ENCODE measurements at regions not wholly inside any gene's neighbourhood (a gene's known extent, or its start where the extent isn't known, plus 50 kb on each side); places are given as distances from the start of the nearest gene placed in this dataset.
"Not testable (repeated sequence)": the region's sequence is repeated elsewhere in the genome, so short reads cannot be mapped to it uniquely, and the experiment has no call there.

DNA sequence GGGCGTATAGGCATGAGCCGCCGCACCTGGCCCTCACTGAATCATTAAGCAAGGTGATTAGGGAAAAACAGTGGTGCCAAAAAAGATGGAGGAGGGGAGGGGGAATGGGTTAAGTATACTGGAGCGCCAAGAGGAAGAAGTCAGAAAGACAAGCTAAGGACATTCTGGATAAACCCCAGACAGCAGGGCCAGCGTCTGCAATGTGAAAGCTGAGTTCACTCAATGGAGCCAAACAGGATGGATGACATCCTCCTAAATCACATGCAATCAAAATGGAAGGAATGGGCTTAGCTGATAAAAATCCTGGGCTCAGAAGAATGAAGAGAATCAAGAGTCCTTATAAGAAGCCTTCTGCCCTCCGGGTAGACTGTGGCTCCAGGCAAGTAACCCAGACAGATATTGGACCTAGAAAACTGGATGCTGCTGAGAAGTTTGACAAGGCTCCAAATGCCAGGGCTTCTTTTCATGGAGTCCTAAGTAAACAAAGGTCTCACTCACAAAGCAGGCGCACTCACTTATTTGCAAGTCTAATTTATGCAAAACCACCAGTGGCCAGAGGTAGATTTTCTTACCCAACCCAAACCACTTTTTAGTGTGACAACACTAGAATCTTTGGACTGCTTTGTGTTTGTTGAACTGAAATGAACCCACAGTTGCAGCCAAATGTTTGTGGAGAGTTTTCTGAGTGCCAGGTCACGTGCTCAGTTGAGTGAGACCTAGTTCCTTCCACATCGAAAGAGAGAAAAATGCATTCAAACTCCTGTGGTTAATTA, 519.1 kb upstream of the AUTS2 start:
- Histone ChIP-seq H3K4me1 (ENCODE audit: control insufficient read depth in 5 of 5, insufficient read depth in 5 of 5, low read length in 5 of 5) (peaks cover 0 to 14% (median 12%) of the 10 kb centered on the region in 5 donors), H3K36me3 (ENCODE audit: control insufficient read depth in 5 of 5, insufficient read depth in 5 of 5, low read length in 5 of 5) (no peaks in the 10 kb centered on the region), H3K9me3 (ENCODE audit: control insufficient read depth in 5 of 5, low read length in 5 of 5) (peaks cover 0 to 12% (median 5%) of the 10 kb centered on the region in 5 donors), H3K27ac (ENCODE audit: low read depth, low read length) (no peak overlapping the region), H3K4me3 (ENCODE audit: low read depth in 1 of 5, low read length in 5 of 5) (peak overlapping the region in 1 of 5 donors; percentile 12), H3K9ac (ENCODE audit: low read length in 5 of 5) (no peak overlapping the region), H3K27me3 (ENCODE audit: control insufficient read depth in 5 of 5, insufficient read depth in 4 of 5, low read length in 5 of 5) (no peaks in the 10 kb centered on the region)

DNA sequence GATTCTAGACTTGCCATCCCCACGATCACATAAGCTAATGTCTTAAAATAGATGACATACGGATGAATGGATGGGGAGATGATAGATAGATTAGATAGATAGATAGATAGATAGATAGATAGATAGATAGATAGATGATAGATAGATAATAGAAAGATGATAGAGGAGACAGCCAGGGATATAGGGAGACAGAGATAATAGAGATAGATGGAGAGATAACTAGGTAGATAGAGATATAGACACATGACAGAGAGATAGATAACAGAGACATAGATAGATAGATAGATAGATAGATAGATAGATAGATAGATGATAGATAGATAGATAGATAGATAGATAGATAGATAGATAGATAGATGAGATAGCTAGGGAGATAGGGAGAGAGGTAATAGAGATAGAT, 511.0 kb upstream of the AUTS2 start:
- not testable (repeated sequence) for H3K4me3 ChIP-seq (ENCODE audit: low read depth in 1 of 5, low read length in 5 of 5); H3K4me1 ChIP-seq (ENCODE audit: control insufficient read depth in 5 of 5, insufficient read depth in 5 of 5, low read length in 5 of 5); H3K9me3 ChIP-seq (ENCODE audit: control insufficient read depth in 5 of 5, low read length in 5 of 5)

GRCh38 chr7:69088185-69088584, 510.1 kb upstream of the AUTS2 start:
- Histone ChIP-seq H3K4me1 (ENCODE audit: control insufficient read depth in 5 of 5, insufficient read depth in 5 of 5, low read length in 5 of 5) (peaks cover 0 to 4% (median 0%) of the 10 kb centered on the region in 5 donors), H3K27ac (ENCODE audit: low read depth, low read length) (no peak overlapping the region), H3K9ac (ENCODE audit: low read length in 5 of 5) (no peak overlapping the region), H3K36me3 (ENCODE audit: control insufficient read depth in 5 of 5, insufficient read depth in 5 of 5, low read length in 5 of 5) (no peaks in the 10 kb centered on the region), H3K4me3 (ENCODE audit: low read depth in 1 of 5, low read length in 5 of 5) (no peak overlapping the region), H3K9me3 (ENCODE audit: control insufficient read depth in 5 of 5, low read length in 5 of 5) (no peaks in the 10 kb centered on the region), H3K27me3 (ENCODE audit: control insufficient read depth in 5 of 5, insufficient read depth in 4 of 5, low read length in 5 of 5) (no peaks in the 10 kb centered on the region)

More for the DNA sequence above, 511.0 kb upstream of the AUTS2 start:
- not testable (repeated sequence) for H3K36me3 ChIP-seq (ENCODE audit: control insufficient read depth in 5 of 5, insufficient read depth in 5 of 5, low read length in 5 of 5); H3K27ac ChIP-seq (ENCODE audit: low read depth, low read length); H3K27me3 ChIP-seq (ENCODE audit: control insufficient read depth in 5 of 5, insufficient read depth in 4 of 5, low read length in 5 of 5); H3K9ac ChIP-seq (ENCODE audit: low read length in 5 of 5)

DNA sequence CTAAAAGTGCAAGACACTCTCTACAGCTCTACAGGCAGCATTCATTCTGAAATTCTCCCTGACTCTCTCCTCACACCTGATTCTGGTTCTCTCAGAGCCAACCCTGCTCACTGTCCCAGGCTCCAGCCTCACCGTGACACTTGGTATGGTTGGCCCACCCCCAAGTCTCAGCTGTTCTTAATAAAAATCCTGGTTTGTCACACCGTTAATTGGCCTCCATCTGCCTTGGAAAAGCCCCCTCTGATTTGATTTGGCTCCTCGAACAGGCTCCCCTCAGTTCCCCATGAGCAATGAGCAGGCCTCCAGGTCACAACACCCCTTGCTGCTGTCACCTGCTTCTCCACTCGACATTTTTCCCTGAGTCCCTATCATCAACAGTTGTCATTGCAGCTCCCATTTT, 507.3 kb upstream of the AUTS2 start:
- Histone ChIP-seq H3K9me3 (ENCODE audit: control insufficient read depth in 5 of 5, low read length in 5 of 5) (peaks cover 0 to 13% (median 8%) of the 10 kb centered on the region in 5 donors), H3K36me3 (ENCODE audit: control insufficient read depth in 5 of 5, insufficient read depth in 5 of 5, low read length in 5 of 5) (no peaks in the 10 kb centered on the region), H3K4me3 (ENCODE audit: low read depth in 1 of 5, low read length in 5 of 5) (no peak overlapping the region), H3K9ac (ENCODE audit: low read length in 5 of 5) (no peak overlapping the region), H3K27me3 (ENCODE audit: control insufficient read depth in 5 of 5, insufficient read depth in 4 of 5, low read length in 5 of 5) (no peaks in the 10 kb centered on the region), H3K4me1 (ENCODE audit: control insufficient read depth in 5 of 5, insufficient read depth in 5 of 5, low read length in 5 of 5) (peaks cover 0 to 4% (median 0%) of the 10 kb centered on the region in 5 donors), H3K27ac (ENCODE audit: low read depth, low read length) (no peak overlapping the region)

GRCh38 chr7:69091521-69091920, 506.8 kb upstream of the AUTS2 start:
- Histone ChIP-seq H3K4me1 (ENCODE audit: control insufficient read depth in 5 of 5, insufficient read depth in 5 of 5, low read length in 5 of 5) (peaks cover 0 to 4% (median 0%) of the 10 kb centered on the region in 5 donors), H3K36me3 (ENCODE audit: control insufficient read depth in 5 of 5, insufficient read depth in 5 of 5, low read length in 5 of 5) (no peaks in the 10 kb centered on the region), H3K4me3 (ENCODE audit: low read depth in 1 of 5, low read length in 5 of 5) (no peak overlapping the region), H3K9me3 (ENCODE audit: control insufficient read depth in 5 of 5, low read length in 5 of 5) (peaks cover 0 to 13% (median 8%) of the 10 kb centered on the region in 5 donors), H3K27ac (ENCODE audit: low read depth, low read length) (no peak overlapping the region), H3K9ac (ENCODE audit: low read length in 5 of 5) (no peak overlapping the region), H3K27me3 (ENCODE audit: control insufficient read depth in 5 of 5, insufficient read depth in 4 of 5, low read length in 5 of 5) (no peaks in the 10 kb centered on the region)

DNA sequence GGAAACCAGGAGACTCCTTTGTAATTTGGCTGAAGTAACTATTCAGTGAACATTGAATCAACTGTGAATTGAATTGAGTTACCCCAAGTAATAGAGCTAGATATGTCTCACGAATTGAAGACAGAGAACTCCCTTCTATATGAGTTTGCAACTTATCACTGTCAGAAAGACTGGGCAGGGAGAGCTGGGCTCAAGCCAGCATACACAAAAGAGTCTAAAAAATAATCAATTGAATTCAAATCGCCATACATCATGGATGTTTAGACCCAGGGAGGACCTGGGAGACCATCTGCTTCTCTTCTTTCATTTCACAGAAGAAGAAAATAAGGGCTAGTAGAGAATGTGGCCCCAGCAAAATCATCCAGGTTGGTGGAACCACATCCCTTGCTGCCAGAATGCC, 503.1 kb upstream of the AUTS2 start:
- no peaks in the 10 kb centered on the region for H3K36me3 ChIP-seq (ENCODE audit: control insufficient read depth in 5 of 5, insufficient read depth in 5 of 5, low read length in 5 of 5)

GRCh38 chr7:69095649-69096048, 502.6 kb upstream of the AUTS2 start:
- Histone ChIP-seq H3K27me3 (ENCODE audit: control insufficient read depth in 5 of 5, insufficient read depth in 4 of 5, low read length in 5 of 5) (no peaks in the 10 kb centered on the region), H3K9me3 (ENCODE audit: control insufficient read depth in 5 of 5, low read length in 5 of 5) (peaks cover 0 to 13% (median 8%) of the 10 kb centered on the region in 5 donors), H3K4me3 (ENCODE audit: low read depth in 1 of 5, low read length in 5 of 5) (no peak overlapping the region), H3K9ac (ENCODE audit: low read length in 5 of 5) (no peak overlapping the region), H3K27ac (ENCODE audit: low read depth, low read length) (no peak overlapping the region), H3K4me1 (ENCODE audit: control insufficient read depth in 5 of 5, insufficient read depth in 5 of 5, low read length in 5 of 5) (peaks cover 0 to 4% (median 0%) of the 10 kb centered on the region in 5 donors), H3K36me3 (ENCODE audit: control insufficient read depth in 5 of 5, insufficient read depth in 5 of 5, low read length in 5 of 5) (no peaks in the 10 kb centered on the region)

More for the DNA sequence above, 503.1 kb upstream of the AUTS2 start:
- Histone ChIP-seq H3K4me3 (ENCODE audit: low read depth in 1 of 5, low read length in 5 of 5) (no peak overlapping the region), H3K9me3 (ENCODE audit: control insufficient read depth in 5 of 5, low read length in 5 of 5) (peaks cover 0 to 13% (median 8%) of the 10 kb centered on the region in 5 donors), H3K9ac (ENCODE audit: low read length in 5 of 5) (no peak overlapping the region), H3K27ac (ENCODE audit: low read depth, low read length) (no peak overlapping the region), H3K27me3 (ENCODE audit: control insufficient read depth in 5 of 5, insufficient read depth in 4 of 5, low read length in 5 of 5) (no peaks in the 10 kb centered on the region), H3K4me1 (ENCODE audit: control insufficient read depth in 5 of 5, insufficient read depth in 5 of 5, low read length in 5 of 5) (peaks cover 0 to 4% (median 0%) of the 10 kb centered on the region in 5 donors)

DNA sequence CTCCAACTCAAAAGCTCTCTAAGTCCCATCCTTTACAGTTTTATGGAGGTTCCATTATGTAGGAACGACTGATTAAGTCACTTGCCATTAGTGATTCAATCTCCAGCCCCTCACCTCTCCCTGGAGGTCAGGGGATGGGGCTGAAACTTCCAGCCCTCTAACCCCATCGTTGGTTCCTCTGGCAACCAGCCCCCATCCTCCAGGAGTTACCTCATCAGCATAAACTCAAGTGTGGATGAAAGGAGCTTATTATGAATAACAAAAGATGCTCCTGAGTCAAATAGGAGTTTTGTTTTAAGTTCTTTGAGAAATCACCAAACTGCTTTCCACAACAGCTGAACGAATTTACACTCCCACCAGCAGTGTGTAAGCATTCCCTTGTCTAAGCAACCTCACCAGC, 494.3 kb upstream of the AUTS2 start:
- no peak overlapping the region for H3K9ac ChIP-seq (ENCODE audit: low read length in 5 of 5)
- H3K9me3 ChIP-seq (ENCODE audit: control insufficient read depth in 5 of 5, low read length in 5 of 5): no peaks in the 10 kb centered on the region
- no peak overlapping the region for H3K4me3 ChIP-seq (ENCODE audit: low read depth in 1 of 5, low read length in 5 of 5)
- no peaks in the 10 kb centered on the region for H3K27me3 ChIP-seq (ENCODE audit: control insufficient read depth in 5 of 5, insufficient read depth in 4 of 5, low read length in 5 of 5)
- no peak overlapping the region for H3K27ac ChIP-seq (ENCODE audit: low read depth, low read length)
- H3K36me3 ChIP-seq (ENCODE audit: control insufficient read depth in 5 of 5, insufficient read depth in 5 of 5, low read length in 5 of 5): no peaks in the 10 kb centered on the region
- H3K4me1 ChIP-seq (ENCODE audit: control insufficient read depth in 5 of 5, insufficient read depth in 5 of 5, low read length in 5 of 5): peaks cover 0 to 1% (median 0%) of the 10 kb centered on the region in 5 donors

GRCh38 chr7:69105092-69105491, 493.2 kb upstream of the AUTS2 start:
- Histone ChIP-seq H3K27me3 (ENCODE audit: control insufficient read depth in 5 of 5, insufficient read depth in 4 of 5, low read length in 5 of 5) (no peaks in the 10 kb centered on the region), H3K27ac (ENCODE audit: low read depth, low read length) (no peak overlapping the region), H3K36me3 (ENCODE audit: control insufficient read depth in 5 of 5, insufficient read depth in 5 of 5, low read length in 5 of 5) (no peaks in the 10 kb centered on the region), H3K9me3 (ENCODE audit: control insufficient read depth in 5 of 5, low read length in 5 of 5) (no peaks in the 10 kb centered on the region), H3K4me1 (ENCODE audit: control insufficient read depth in 5 of 5, insufficient read depth in 5 of 5, low read length in 5 of 5) (peaks cover 0 to 5% (median 0%) of the 10 kb centered on the region in 5 donors), H3K4me3 (ENCODE audit: low read depth in 1 of 5, low read length in 5 of 5) (no peak overlapping the region), H3K9ac (ENCODE audit: low read length in 5 of 5) (no peak overlapping the region)

DNA sequence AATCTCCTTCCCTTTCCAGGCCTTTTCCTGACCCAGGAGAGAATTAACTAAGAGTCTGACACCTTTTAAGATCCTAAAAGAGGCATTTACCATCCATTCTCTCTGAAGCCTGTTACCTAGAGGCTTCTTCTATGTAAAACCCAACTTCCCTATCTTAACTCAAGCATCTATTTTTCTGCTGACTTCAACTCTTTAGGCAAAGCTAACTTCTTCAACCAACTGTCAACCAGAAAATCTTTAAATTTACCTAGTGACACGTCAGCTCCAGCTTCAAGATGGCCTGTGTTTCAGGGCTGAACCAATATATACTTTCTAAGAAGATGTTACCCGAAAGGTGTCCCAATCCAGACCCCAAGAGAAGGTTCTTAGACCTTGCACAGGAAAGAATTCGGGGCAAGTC, 492.3 kb upstream of the AUTS2 start:
- Histone ChIP-seq H3K27ac (ENCODE audit: low read depth, low read length) (no peak overlapping the region), H3K9ac (ENCODE audit: low read length in 5 of 5) (no peak overlapping the region), H3K9me3 (ENCODE audit: control insufficient read depth in 5 of 5, low read length in 5 of 5) (no peaks in the 10 kb centered on the region), H3K4me1 (ENCODE audit: control insufficient read depth in 5 of 5, insufficient read depth in 5 of 5, low read length in 5 of 5) (peaks cover 0 to 5% (median 0%) of the 10 kb centered on the region in 5 donors), H3K4me3 (ENCODE audit: low read depth in 1 of 5, low read length in 5 of 5) (no peak overlapping the region), H3K27me3 (ENCODE audit: control insufficient read depth in 5 of 5, insufficient read depth in 4 of 5, low read length in 5 of 5) (no peaks in the 10 kb centered on the region), H3K36me3 (ENCODE audit: control insufficient read depth in 5 of 5, insufficient read depth in 5 of 5, low read length in 5 of 5) (no peaks in the 10 kb centered on the region)
